ENCODE measurements at regions not wholly inside any gene's neighbourhood (a gene's known extent, or its start where the extent isn't known, plus 50 kb on each side); places are given as distances from the start of the nearest gene placed in this dataset.

DNA sequence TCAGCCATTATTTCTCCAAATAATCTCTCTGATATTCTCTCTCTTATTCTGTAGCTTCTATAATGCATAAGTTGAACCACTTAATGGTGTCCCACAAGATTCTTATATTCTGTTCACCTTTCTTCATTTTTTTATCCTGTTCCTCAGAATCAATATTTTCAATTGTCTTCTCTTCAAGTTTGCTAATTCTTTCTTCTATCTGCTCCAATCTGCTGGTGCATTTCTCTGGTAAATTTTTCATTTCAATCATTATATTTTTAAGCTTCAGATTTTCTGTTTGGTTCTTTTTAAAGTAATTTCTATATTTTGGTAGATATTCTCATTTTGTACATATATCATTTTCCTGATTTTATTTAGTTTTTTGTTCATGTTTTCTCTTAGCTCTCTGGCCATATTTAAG, 272.6 kb downstream of the ZEB1 start:
- TF ChIP-seq, protein P1, sequence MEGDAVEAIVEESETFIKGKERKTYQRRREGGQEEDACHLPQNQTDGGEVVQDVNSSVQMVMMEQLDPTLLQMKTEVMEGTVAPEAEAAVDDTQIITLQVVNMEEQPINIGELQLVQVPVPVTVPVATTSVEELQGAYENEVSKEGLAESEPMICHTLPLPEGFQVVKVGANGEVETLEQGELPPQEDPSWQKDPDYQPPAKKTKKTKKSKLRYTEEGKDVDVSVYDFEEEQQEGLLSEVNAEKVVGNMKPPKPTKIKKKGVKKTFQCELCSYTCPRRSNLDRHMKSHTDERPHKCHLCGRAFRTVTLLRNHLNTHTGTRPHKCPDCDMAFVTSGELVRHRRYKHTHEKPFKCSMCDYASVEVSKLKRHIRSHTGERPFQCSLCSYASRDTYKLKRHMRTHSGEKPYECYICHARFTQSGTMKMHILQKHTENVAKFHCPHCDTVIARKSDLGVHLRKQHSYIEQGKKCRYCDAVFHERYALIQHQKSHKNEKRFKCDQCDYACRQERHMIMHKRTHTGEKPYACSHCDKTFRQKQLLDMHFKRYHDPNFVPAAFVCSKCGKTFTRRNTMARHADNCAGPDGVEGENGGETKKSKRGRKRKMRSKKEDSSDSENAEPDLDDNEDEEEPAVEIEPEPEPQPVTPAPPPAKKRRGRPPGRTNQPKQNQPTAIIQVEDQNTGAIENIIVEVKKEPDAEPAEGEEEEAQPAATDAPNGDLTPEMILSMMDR (IDR thresholded peaks at IDR 0.05): no peak
- no peak for TF ChIP-seq POLR2A (IDR thresholded peaks at IDR 0.05)

Data from body of pancreas (tissue), 4 donors.